Fibroblast of lung (primary cell): ENCODE measurements at regions not wholly inside any gene's neighbourhood (a gene's known extent, or its start where the extent isn't known, plus 50 kb on each side); places are given as distances from the start of the nearest gene placed in this dataset.

ENCODE experiments used
- EZH2 ChIP-seq: IDR thresholded peaks from 2 replicates; pipeline ENCODE4 v1.5.1; 2012; ENCODE audit warnings: low read length, control low read depth, mild to moderate bottlenecking; ENCODE audit errors: missing control alignments
- TF ChIP-seq, protein P1 (sequence below), 2 donors: IDR thresholded peaks in 1 of 2; conservative IDR thresholded peaks in 1 of 2; 1 replicate in 1 of 2; 2 replicates in 1 of 2; pipeline ENCODE4 v1.5.1; 2011 to 2012; ENCODE audit warnings: low read length in 2 of 2, control low read depth in 1 of 2, inconsistent platforms in 1 of 2, low read depth in 1 of 2, mild to moderate bottlenecking in 1 of 2

DNA sequence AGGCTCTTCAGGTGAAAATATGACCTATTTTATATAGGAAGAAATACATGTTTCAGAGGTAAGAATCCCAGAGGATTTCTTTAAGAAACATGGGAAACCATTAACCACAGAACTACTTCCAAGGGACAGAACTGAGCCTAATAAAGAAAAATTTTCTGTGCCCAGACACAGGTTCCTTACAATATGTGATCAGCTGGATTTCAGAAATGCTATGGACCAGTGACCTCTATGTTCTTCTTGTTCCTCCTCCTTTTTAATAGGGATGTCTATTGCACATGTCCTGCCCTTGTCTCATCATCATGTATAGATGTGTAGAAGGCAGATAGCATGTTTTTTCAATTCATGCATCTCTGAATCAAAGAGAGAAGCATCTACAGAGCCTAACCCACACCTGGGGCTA lies 836.6 kb downstream of the RNF144A start:
- TF ChIP-seq, protein P1, sequence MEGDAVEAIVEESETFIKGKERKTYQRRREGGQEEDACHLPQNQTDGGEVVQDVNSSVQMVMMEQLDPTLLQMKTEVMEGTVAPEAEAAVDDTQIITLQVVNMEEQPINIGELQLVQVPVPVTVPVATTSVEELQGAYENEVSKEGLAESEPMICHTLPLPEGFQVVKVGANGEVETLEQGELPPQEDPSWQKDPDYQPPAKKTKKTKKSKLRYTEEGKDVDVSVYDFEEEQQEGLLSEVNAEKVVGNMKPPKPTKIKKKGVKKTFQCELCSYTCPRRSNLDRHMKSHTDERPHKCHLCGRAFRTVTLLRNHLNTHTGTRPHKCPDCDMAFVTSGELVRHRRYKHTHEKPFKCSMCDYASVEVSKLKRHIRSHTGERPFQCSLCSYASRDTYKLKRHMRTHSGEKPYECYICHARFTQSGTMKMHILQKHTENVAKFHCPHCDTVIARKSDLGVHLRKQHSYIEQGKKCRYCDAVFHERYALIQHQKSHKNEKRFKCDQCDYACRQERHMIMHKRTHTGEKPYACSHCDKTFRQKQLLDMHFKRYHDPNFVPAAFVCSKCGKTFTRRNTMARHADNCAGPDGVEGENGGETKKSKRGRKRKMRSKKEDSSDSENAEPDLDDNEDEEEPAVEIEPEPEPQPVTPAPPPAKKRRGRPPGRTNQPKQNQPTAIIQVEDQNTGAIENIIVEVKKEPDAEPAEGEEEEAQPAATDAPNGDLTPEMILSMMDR (conservative IDR thresholded peaks at IDR 0.05 in 1 of 2, IDR thresholded peaks at IDR 0.05 in 1 of 2; ENCODE audit: low read depth in 1 of 2, low read length in 2 of 2) = no peak
- no peak for TF ChIP-seq EZH2
